ENCODE measurements at regions not wholly inside any gene's neighbourhood (a gene's known extent, or its start where the extent isn't known, plus 50 kb on each side); places are given as distances from the start of the nearest gene placed in this dataset.

GRCh38 chr2:223196331-223196730, 144.3 kb downstream of the KCNE4 start (continued):
- no peak for TF ChIP-seq CHD7 (IDR thresholded peaks at IDR 0.05; ENCODE audit: insufficient replicate concordance, low read length)
- no peak for TF ChIP-seq CEBPB (IDR thresholded peaks at IDR 0.05; ENCODE audit: low read depth, low read length)
- TF ChIP-seq JUND (IDR thresholded peaks at IDR 0.05; ENCODE audit: low read length) = no peak

All from H1 (cell line).